ENCODE measurements at regions not wholly inside any gene's neighbourhood (a gene's known extent, or its start where the extent isn't known, plus 50 kb on each side); places are given as distances from the start of the nearest gene placed in this dataset.

GRCh38 chr22:48567213-48567975 lies 1260.3 kb downstream of the BRD1 start:
- no peak for DNase-seq

- DNase-seq = no peak
These were observed 1260.9 kb downstream of the BRD1 start for GRCh38 chr22:48566741-48567140.

GRCh38 chr22:48565901-48566501 lies 1261.7 kb downstream of the BRD1 start:
- no peak for DNase-seq

- DNase-seq = no peak
These were observed 1262.7 kb downstream of the BRD1 start for GRCh38 chr22:48564995-48565394.

- DNase-seq = no peak
These were observed 1263.7 kb downstream of the BRD1 start for GRCh38 chr22:48563966-48564330.

GRCh38 chr22:48563118-48563965 lies 1264.3 kb downstream of the BRD1 start:
- DNase-seq = no peak

GRCh38 chr22:48561676-48562075 lies 1266.0 kb downstream of the BRD1 start:
- DNase-seq = no peak

- no peak for DNase-seq
These were observed 1266.8 kb downstream of the BRD1 start for GRCh38 chr22:48560836-48561235.

- no peak for DNase-seq
These were observed 1267.3 kb downstream of the BRD1 start for GRCh38 chr22:48560389-48560751.

- no peak for DNase-seq
These were observed 1267.9 kb downstream of the BRD1 start for GRCh38 chr22:48559647-48560388.

- DNase-seq = no peak
These were observed 1268.9 kb downstream of the BRD1 start for GRCh38 chr22:48558606-48559402.

GRCh38 chr22:48558016-48558415 lies 1269.7 kb downstream of the BRD1 start:
- DNase-seq = no peak

- DNase-seq = no peak
These were observed 1270.2 kb downstream of the BRD1 start for GRCh38 chr22:48557473-48557872.

GRCh38 chr22:48556751-48557150 lies 1270.9 kb downstream of the BRD1 start:
- no peak for DNase-seq

GRCh38 chr22:48556222-48556621 lies 1271.5 kb downstream of the BRD1 start:
- no peak for DNase-seq

GRCh38 chr22:48555606-48556005 lies 1272.1 kb downstream of the BRD1 start:
- DNase-seq = no peak

GRCh38 chr22:48554893-48555572 lies 1272.6 kb downstream of the BRD1 start:
- DNase-seq = no peak

GRCh38 chr22:48553694-48554308 lies 1273.9 kb downstream of the BRD1 start:
- DNase-seq = no peak

- DNase-seq = no peak
These were observed 1274.6 kb downstream of the BRD1 start for GRCh38 chr22:48553119-48553518.

- DNase-seq = no peak
These were observed 1275.9 kb downstream of the BRD1 start for GRCh38 chr22:48551716-48552268.

- no peak for DNase-seq
These were observed 1276.6 kb downstream of the BRD1 start for GRCh38 chr22:48551061-48551460.
